ENCODE measurements at regions not wholly inside any gene's neighbourhood (a gene's known extent, or its start where the extent isn't known, plus 50 kb on each side); places are given as distances from the start of the nearest gene placed in this dataset.
A peak's percentile ranks its signal among the peaks of the same experiment; 100 is the strongest.
"Not testable (repeated sequence)": the region's sequence is repeated elsewhere in the genome, so short reads cannot be mapped to it uniquely, and the experiment has no call there.

GRCh38 chr6:137545073-137545472 lies 50.9 kb upstream of the OLIG3 start:
- no peak for DNase-seq

GRCh38 chr6:137547186-137547585 lies 53.0 kb upstream of the OLIG3 start:
- DNase-seq, result no peak

GRCh38 chr6:137547601-137548000 lies 53.4 kb upstream of the OLIG3 start:
- DNase-seq, result no peak

- no peak for DNase-seq
Measured at GRCh38 chr6:137549106-137549505, 54.9 kb upstream of the OLIG3 start.

- no peak for DNase-seq
Measured at GRCh38 chr6:137550535-137550934, 56.3 kb upstream of the OLIG3 start.

- DNase-seq, result no peak
Measured at GRCh38 chr6:137552146-137552545, 58.0 kb upstream of the OLIG3 start.

- DNase-seq, result no peak
Measured at GRCh38 chr6:137552809-137553208, 58.6 kb upstream of the OLIG3 start.

GRCh38 chr6:137559521-137560183 lies 65.5 kb upstream of the OLIG3 start:
- not testable (repeated sequence) for DNase-seq

- no peak for DNase-seq
Measured at GRCh38 chr6:137560184-137560563, 66.0 kb upstream of the OLIG3 start.

- DNase-seq, result no peak
Measured at GRCh38 chr6:137568067-137568466, 73.9 kb upstream of the OLIG3 start.

GRCh38 chr6:137570393-137570792 lies 76.2 kb upstream of the OLIG3 start:
- no peak for DNase-seq

- peak in 1 of 4 experiments; percentile 23 for DNase-seq
Measured at GRCh38 chr6:137571854-137572253, 77.7 kb upstream of the OLIG3 start.

- no peak for DNase-seq
Measured at GRCh38 chr6:137573739-137574138, 79.5 kb upstream of the OLIG3 start.

- no peak for DNase-seq
Measured at GRCh38 chr6:137579612-137580011, 85.4 kb upstream of the OLIG3 start.

- no peak for DNase-seq
Measured at GRCh38 chr6:137581019-137581707, 87.0 kb upstream of the OLIG3 start.

- DNase-seq, result not testable (repeated sequence)
Measured at GRCh38 chr6:137583519-137583918, 89.3 kb upstream of the OLIG3 start.

- no peak for DNase-seq
Measured at GRCh38 chr6:137588472-137588871, 94.3 kb upstream of the OLIG3 start.

- no peak for DNase-seq
Measured at GRCh38 chr6:137589067-137589848, 95.1 kb upstream of the OLIG3 start.

- DNase-seq, result no peak
Measured at GRCh38 chr6:137590684-137591083, 96.5 kb upstream of the OLIG3 start.

GRCh38 chr6:137601471-137601870 lies 107.3 kb upstream of the OLIG3 start:
- no peak for DNase-seq

- no peak for DNase-seq
Measured at GRCh38 chr6:137602313-137603197, 108.4 kb upstream of the OLIG3 start.

GRCh38 chr6:137610702-137611101 lies 116.5 kb upstream of the OLIG3 start:
- DNase-seq, result no peak

- DNase-seq, result no peak
Measured at GRCh38 chr6:137623293-137623692, 129.1 kb upstream of the OLIG3 start.

Measured in activated naive CD4-positive, alpha-beta T cell (primary cell).